GM10266 (cell line): ENCODE measurements at regions not wholly inside any gene's neighbourhood (a gene's known extent, or its start where the extent isn't known, plus 50 kb on each side); places are given as distances from the start of the nearest gene placed in this dataset.

Source experiments
- DNase-seq: peaks from one replicate; pipeline ENCODE4 v3.0.0; 2012; ENCODE audit errors: extremely low spot score
- TF ChIP-seq, protein P1 (sequence below): IDR thresholded peaks from 2 replicates; pipeline ENCODE4 v1.5.1; 2012; ENCODE audit warnings: mild to moderate bottlenecking, low read depth; ENCODE audit not compliant: control insufficient read depth, insufficient read depth; ENCODE audit errors: missing control alignments

DNA sequence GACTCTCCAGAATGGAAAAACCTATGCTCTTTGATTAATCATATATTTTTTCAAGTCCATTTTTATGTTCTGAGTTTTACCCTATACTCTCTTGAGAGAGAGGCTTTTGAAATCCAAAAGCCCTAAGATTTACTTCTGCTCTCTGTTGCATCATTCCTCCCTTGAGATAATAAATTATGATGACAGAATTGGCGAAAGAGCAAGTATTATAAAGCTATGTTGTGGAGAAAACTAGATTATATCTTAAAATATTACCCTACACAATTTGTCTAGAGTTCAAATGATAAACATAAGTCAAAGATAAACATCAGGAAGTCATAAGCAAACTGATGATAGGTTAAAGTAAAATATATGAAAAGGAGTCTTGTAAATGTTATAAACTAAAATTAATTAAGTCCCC, 293.4 kb upstream of the MME start:
- TF ChIP-seq, protein P1, sequence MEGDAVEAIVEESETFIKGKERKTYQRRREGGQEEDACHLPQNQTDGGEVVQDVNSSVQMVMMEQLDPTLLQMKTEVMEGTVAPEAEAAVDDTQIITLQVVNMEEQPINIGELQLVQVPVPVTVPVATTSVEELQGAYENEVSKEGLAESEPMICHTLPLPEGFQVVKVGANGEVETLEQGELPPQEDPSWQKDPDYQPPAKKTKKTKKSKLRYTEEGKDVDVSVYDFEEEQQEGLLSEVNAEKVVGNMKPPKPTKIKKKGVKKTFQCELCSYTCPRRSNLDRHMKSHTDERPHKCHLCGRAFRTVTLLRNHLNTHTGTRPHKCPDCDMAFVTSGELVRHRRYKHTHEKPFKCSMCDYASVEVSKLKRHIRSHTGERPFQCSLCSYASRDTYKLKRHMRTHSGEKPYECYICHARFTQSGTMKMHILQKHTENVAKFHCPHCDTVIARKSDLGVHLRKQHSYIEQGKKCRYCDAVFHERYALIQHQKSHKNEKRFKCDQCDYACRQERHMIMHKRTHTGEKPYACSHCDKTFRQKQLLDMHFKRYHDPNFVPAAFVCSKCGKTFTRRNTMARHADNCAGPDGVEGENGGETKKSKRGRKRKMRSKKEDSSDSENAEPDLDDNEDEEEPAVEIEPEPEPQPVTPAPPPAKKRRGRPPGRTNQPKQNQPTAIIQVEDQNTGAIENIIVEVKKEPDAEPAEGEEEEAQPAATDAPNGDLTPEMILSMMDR = no peak
- no peak for DNase-seq

DNA sequence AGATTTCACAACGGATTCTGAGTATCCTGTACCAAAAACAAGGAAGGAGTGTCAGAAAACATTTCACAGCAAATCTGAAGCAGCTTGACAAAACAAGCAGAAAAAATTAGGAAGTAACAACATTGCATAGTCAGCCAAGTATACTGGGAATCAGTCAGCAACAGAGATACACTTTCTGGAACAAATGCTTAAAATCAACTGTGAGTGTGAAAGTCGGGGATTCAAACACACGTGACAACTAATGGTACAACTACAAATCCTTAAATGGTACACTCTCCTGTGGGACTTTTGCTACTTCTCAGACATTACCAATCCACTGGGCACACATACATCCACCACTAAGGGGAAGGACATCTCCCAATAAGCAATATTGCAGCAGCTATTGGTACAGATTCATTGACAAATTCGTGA, 296.6 kb upstream of the MME start:
- TF ChIP-seq, protein P1 = no peak
- DNase-seq = no peak

DNA sequence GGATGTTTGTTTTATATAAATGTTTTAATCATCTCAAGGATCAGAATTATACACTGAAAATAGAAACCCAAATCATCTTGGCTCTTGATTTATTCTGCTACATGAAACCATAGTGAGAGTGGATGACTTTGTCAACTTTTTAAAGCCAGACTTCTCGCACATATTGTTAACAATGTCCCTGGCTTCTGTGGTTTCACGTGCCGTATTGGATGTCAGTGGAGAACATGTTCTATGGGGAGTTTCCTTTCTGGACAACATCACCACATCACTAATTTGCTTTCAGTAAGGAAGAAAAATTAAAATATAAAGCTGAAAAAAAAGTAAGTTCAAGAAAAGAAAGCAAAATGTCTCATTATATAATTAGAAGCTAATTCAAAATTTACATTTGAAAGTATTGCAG, 297.1 kb upstream of the MME start:
- TF ChIP-seq, protein P1 = no peak
- no peak for DNase-seq

DNA sequence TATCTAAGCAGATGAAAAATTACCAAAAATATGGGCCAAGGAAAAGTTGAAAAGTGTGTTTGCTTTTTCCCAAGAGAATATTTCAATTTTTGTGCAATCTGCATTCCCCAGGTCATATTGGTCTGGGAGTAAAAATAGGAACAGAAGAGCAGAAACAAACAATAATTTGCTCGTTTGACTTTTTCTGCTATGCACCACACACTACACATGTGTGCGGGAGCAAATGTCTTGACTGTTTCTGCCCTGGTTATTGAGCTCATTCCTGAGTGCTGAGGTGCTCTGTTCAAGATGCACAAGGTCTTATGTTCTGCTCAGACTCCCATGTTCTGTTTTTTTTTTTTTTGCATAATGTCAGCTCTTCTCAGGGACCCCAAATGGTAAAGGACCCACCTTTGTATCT, 298.0 kb upstream of the MME start:
- no peak for DNase-seq
- TF ChIP-seq, protein P1 = no peak

DNA sequence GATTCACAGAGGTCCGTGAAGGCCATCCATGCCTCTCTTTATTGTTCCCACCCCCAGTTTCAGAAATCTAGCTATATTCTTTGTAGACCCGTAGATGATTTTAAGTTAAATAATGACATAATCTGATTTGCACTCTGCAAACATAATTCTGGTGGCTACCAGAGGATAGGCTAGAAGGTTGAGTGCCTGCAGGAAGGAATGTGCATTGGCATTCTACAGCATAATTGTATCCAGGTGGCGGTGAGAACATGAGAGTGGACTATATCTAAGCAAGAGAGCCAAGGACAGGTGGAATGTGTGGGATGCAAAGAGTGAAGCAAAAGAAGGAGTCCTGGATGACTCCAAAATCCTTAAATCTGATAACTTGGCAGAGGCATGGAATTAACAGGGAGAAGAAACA, 298.5 kb upstream of the MME start:
- DNase-seq = no peak
- TF ChIP-seq, protein P1 = no peak

DNA sequence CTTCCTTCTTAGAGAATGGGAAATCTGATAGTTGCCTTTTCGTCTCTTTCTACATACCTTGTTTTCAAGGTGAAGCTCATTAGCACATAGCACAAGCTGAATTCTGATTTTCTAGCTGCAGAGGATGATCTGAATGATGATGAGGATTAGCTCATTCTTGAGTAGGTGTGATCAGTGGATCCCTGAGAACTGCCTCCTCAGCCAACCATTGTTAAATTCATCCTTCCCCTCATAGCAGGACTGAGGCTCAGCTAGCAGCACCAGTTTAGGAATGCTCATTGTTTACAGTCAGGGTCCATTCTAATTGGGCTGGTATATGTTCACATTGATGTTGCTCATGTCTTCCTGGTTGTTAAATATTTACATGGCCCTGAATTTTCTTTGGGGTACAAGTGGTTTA, 299.9 kb upstream of the MME start:
- TF ChIP-seq, protein P1 = no peak
- no peak for DNase-seq

DNA sequence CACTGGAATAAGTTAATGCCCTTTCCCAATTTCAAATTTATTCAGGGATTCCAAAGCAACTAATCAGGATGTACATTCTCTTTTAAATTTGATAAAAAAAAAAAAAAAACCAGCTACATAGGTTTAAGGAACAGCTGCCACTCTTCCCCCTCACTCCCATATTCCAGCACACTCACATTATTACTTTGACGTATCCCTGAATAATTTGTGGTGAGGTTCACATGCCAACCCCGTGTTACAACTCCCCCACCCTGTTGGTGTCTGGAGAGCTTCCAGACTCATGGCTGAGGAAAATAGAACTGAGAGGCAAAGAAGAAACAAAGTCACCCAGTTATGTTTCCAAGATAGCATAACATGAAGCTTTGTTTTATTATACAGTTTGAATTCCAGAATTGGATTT, 300.5 kb upstream of the MME start:
- no peak for DNase-seq
- TF ChIP-seq, protein P1 = no peak

DNA sequence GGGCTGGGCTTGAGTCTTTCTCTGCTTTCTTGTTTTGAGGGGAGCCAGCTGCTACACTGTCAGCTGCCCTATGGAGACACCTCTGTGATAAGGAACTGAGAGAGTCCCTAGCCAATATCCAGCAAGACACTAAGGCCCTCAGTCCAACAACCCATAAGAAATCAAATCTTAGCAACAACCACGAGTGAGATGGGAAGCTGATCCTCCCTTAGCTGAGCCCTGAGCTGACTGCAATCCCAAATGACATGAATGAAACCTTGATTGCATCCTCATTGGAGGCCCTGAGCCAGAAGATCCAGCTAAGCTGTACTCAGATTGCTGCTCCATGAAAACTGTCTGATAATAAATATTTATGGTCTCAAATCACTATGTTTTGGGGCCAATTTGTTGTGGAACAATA, 302.1 kb upstream of the MME start:
- no peak for DNase-seq
- TF ChIP-seq, protein P1 = no peak
